ENCODE measurements at regions not wholly inside any gene's neighbourhood (a gene's known extent, or its start where the extent isn't known, plus 50 kb on each side); places are given as distances from the start of the nearest gene placed in this dataset.
"Not testable (repeated sequence)": the region's sequence is repeated elsewhere in the genome, so short reads cannot be mapped to it uniquely, and the experiment has no call there.

DNA sequence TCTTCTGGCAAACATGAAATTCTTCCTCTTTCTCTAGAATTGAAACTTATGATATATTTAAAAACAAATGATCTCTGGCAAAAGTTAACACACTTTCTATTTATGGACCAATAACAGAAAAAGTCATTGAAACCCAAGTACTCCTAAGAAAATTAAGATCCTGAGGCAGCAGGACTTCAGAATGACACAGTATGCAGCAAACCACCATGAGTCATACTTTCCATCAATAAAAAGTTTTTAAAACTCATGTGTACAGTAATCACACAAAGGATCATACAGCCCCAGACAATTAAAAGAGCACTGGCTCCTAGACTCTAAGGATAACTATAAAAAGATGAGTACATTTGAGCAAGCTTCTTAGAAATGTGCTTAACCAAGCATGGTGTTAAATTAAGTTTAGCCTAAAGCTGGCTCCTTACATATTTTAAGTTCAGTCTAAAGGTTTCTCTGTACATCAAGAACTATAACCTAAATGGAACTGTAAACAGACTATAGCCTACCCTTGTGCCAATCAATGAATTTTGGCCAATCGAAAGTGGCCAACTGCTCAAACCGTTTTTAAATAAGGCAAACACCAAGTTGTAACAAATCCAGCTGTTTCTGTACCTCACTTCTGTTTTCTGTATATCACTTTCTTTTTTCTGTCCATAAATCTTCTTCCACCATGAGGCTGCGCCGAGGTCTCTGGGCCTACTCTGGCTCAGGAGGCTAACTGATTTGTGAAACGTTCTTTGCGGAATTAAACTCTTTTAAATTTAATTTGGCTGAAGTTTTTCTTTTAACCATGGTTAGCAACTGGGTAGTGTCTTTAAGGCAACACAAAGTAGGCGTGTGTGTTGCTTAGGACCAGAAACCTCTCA lies 232.1 kb upstream of the PIK3R1 start (continued):
- TF ChIP-seq, protein P1, sequence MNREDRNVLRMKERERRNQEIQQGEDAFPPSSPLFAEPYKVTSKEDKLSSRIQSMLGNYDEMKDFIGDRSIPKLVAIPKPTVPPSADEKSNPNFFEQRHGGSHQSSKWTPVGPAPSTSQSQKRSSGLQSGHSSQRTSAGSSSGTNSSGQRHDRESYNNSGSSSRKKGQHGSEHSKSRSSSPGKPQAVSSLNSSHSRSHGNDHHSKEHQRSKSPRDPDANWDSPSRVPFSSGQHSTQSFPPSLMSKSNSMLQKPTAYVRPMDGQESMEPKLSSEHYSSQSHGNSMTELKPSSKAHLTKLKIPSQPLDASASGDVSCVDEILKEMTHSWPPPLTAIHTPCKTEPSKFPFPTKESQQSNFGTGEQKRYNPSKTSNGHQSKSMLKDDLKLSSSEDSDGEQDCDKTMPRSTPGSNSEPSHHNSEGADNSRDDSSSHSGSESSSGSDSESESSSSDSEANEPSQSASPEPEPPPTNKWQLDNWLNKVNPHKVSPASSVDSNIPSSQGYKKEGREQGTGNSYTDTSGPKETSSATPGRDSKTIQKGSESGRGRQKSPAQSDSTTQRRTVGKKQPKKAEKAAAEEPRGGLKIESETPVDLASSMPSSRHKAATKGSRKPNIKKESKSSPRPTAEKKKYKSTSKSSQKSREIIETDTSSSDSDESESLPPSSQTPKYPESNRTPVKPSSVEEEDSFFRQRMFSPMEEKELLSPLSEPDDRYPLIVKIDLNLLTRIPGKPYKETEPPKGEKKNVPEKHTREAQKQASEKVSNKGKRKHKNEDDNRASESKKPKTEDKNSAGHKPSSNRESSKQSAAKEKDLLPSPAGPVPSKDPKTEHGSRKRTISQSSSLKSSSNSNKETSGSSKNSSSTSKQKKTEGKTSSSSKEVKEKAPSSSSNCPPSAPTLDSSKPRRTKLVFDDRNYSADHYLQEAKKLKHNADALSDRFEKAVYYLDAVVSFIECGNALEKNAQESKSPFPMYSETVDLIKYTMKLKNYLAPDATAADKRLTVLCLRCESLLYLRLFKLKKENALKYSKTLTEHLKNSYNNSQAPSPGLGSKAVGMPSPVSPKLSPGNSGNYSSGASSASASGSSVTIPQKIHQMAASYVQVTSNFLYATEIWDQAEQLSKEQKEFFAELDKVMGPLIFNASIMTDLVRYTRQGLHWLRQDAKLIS (CRISPR knock-in tag; IDR thresholded peaks at IDR 0.05; ENCODE audit: borderline replicate concordance): no peak
- no peak for TF ChIP-seq CREM (CRISPR knock-in tag; IDR thresholded peaks at IDR 0.05)
- TF ChIP-seq, protein P2, sequence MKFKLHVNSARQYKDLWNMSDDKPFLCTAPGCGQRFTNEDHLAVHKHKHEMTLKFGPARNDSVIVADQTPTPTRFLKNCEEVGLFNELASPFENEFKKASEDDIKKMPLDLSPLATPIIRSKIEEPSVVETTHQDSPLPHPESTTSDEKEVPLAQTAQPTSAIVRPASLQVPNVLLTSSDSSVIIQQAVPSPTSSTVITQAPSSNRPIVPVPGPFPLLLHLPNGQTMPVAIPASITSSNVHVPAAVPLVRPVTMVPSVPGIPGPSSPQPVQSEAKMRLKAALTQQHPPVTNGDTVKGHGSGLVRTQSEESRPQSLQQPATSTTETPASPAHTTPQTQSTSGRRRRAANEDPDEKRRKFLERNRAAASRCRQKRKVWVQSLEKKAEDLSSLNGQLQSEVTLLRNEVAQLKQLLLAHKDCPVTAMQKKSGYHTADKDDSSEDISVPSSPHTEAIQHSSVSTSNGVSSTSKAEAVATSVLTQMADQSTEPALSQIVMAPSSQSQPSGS (CRISPR knock-in tag; IDR thresholded peaks at IDR 0.05; ENCODE audit: borderline replicate concordance, low read depth): no peak

DNA sequence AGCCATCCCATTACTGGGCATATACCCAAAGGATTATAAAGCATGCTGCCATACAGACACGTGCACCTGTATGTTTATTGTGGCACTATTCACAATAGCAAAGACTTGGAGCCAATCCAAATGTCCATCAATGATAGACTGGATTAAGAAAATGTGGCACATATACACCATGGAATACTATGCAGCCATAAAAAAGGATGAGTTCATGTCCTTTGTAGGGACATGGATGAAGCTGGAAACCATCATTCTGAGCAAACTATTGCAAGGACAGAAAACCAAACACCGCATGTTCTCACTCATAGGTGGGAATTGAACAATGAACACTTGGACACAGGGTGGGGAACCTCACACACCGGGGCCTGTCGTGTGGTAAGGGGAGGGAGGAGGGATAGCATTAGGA lies 233.4 kb upstream of the PIK3R1 start:
- H3K36me3 Mint-ChIP-seq; POLR2A ChIA-PET; H3K27me3 Mint-ChIP-seq (ENCODE audit: low read depth); CTCF ChIA-PET; H3K4me3 Mint-ChIP-seq; H3K4me1 Mint-ChIP-seq; H3K9me3 Mint-ChIP-seq; DNase-seq (ENCODE audit: low spot score); ATAC-seq; H3K27ac Mint-ChIP-seq: not testable (repeated sequence)

DNA sequence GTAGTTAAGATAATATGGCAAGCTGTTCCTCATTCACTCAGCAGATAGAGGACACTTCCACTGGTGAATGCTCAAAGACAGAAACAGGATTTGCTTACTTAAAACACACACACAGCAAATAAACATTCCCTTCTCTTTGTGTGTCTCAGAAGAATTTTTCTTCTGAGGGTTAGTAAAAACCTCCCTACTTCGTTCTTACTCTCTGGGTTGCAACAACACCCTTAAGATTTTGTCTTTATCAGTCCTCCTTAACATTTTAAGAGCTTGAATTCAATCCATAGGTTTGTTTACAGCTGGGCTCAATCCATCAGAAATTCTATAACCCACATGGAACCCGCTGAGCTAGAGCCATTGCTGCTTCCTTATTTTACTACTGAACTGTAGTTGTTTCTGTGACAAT lies 237.4 kb upstream of the PIK3R1 start:
- no peak for ATAC-seq
- CTCF ChIA-PET: no interaction called here
- Mint-ChIP-seq H3K27ac (no peak overlapping the region), H3K27me3 (ENCODE audit: low read depth) (no peaks in the 10 kb centered on the region), H3K9me3 (no peaks in the 10 kb centered on the region), H3K4me3 (no peak overlapping the region), H3K36me3 (no peaks in the 10 kb centered on the region), H3K4me1 (peaks cover 6% of the 10 kb centered on the region; the same call in 1 of the 2 replicates)
- DNase-seq (ENCODE audit: low spot score): no peak
- no peak for TF ChIP-seq EMX1 (CRISPR knock-in tag; IDR thresholded peaks at IDR 0.05)
- no peak for TF ChIP-seq ELF4 (CRISPR knock-in tag; IDR thresholded peaks at IDR 0.05; ENCODE audit: low read depth)
- TF ChIP-seq PRRX2 (CRISPR knock-in tag; IDR thresholded peaks at IDR 0.05): no peak
- no peak for TF ChIP-seq IRF2 (CRISPR knock-in tag; IDR thresholded peaks at IDR 0.05; ENCODE audit: borderline replicate concordance, low read depth)
- TF ChIP-seq, protein P3, sequence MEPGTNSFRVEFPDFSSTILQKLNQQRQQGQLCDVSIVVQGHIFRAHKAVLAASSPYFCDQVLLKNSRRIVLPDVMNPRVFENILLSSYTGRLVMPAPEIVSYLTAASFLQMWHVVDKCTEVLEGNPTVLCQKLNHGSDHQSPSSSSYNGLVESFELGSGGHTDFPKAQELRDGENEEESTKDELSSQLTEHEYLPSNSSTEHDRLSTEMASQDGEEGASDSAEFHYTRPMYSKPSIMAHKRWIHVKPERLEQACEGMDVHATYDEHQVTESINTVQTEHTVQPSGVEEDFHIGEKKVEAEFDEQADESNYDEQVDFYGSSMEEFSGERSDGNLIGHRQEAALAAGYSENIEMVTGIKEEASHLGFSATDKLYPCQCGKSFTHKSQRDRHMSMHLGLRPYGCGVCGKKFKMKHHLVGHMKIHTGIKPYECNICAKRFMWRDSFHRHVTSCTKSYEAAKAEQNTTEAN (CRISPR knock-in tag; IDR thresholded peaks at IDR 0.05): no peak
- TF ChIP-seq GABPB1 (CRISPR knock-in tag; IDR thresholded peaks at IDR 0.05): no peak
- no peak for TF ChIP-seq ZNF423 (CRISPR knock-in tag; IDR thresholded peaks at IDR 0.05)
- TF ChIP-seq ATF1 (CRISPR knock-in tag; IDR thresholded peaks at IDR 0.05): no peak
- TF ChIP-seq GRHL2 (CRISPR knock-in tag; IDR thresholded peaks at IDR 0.05; ENCODE audit: insufficient replicate concordance, severe bottlenecking): no peak
- no peak for TF ChIP-seq NFE2L1 (CRISPR knock-in tag; IDR thresholded peaks at IDR 0.05)
- no peak for TF ChIP-seq KAT7 (CRISPR knock-in tag; IDR thresholded peaks at IDR 0.05; ENCODE audit: borderline replicate concordance)
- no peak for TF ChIP-seq NFATC4 (CRISPR knock-in tag; IDR thresholded peaks at IDR 0.05)
- TF ChIP-seq ZNF232 (CRISPR knock-in tag; IDR thresholded peaks at IDR 0.05): no peak
- TF ChIP-seq, protein P4, sequence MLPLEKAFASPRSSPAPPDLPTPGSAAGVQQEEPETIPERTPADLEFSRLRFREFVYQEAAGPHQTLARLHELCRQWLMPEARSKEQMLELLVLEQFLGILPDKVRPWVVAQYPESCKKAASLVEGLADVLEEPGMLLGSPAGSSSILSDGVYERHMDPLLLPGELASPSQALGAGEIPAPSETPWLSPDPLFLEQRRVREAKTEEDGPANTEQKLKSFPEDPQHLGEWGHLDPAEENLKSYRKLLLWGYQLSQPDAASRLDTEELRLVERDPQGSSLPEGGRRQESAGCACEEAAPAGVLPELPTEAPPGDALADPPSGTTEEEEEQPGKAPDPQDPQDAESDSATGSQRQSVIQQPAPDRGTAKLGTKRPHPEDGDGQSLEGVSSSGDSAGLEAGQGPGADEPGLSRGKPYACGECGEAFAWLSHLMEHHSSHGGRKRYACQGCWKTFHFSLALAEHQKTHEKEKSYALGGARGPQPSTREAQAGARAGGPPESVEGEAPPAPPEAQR (CRISPR knock-in tag; IDR thresholded peaks at IDR 0.05): no peak
- TF ChIP-seq, protein P5, sequence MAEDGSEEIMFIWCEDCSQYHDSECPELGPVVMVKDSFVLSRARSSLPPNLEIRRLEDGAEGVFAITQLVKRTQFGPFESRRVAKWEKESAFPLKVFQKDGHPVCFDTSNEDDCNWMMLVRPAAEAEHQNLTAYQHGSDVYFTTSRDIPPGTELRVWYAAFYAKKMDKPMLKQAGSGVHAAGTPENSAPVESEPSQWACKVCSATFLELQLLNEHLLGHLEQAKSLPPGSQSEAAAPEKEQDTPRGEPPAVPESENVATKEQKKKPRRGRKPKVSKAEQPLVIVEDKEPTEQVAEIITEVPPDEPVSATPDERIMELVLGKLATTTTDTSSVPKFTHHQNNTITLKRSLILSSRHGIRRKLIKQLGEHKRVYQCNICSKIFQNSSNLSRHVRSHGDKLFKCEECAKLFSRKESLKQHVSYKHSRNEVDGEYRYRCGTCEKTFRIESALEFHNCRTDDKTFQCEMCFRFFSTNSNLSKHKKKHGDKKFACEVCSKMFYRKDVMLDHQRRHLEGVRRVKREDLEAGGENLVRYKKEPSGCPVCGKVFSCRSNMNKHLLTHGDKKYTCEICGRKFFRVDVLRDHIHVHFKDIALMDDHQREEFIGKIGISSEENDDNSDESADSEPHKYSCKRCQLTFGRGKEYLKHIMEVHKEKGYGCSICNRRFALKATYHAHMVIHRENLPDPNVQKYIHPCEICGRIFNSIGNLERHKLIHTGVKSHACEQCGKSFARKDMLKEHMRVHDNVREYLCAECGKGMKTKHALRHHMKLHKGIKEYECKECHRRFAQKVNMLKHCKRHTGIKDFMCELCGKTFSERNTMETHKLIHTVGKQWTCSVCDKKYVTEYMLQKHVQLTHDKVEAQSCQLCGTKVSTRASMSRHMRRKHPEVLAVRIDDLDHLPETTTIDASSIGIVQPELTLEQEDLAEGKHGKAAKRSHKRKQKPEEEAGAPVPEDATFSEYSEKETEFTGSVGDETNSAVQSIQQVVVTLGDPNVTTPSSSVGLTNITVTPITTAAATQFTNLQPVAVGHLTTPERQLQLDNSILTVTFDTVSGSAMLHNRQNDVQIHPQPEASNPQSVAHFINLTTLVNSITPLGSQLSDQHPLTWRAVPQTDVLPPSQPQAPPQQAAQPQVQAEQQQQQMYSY (CRISPR knock-in tag; IDR thresholded peaks at IDR 0.05): no peak
- TF ChIP-seq, protein P6, sequence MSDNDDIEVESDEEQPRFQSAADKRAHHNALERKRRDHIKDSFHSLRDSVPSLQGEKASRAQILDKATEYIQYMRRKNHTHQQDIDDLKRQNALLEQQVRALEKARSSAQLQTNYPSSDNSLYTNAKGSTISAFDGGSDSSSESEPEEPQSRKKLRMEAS (CRISPR knock-in tag; IDR thresholded peaks at IDR 0.05): no peak
- TF ChIP-seq, protein P7, sequence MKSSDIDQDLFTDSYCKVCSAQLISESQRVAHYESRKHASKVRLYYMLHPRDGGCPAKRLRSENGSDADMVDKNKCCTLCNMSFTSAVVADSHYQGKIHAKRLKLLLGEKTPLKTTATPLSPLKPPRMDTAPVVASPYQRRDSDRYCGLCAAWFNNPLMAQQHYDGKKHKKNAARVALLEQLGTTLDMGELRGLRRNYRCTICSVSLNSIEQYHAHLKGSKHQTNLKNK (CRISPR knock-in tag; IDR thresholded peaks at IDR 0.05): no peak
- POLR2A ChIA-PET: no interaction called here

Measured in WTC11 (cell line).